Lower leg skin (tissue), 3 donors: ENCODE measurements at regions not wholly inside any gene's neighbourhood (a gene's known extent, or its start where the extent isn't known, plus 50 kb on each side); places are given as distances from the start of the nearest gene placed in this dataset.

ENCODE experiments used
- CTCF ChIP-seq, 3 donors: fragments of 450-650 bp; IDR thresholded peaks; one replicate each; pipeline ENCODE4 v1.5.1; 2016; ENCODE audit warnings: antibody characterized with exemption in 3 of 3, mild to moderate bottlenecking in 3 of 3, moderate library complexity in 2 of 3
- POLR2A ChIP-seq, 2 donors: fragments of 450-650 bp; IDR thresholded peaks; one replicate each; pipeline ENCODE4 v1.6.1; 2016 to 2017; ENCODE audit warnings: antibody characterized with exemption in 2 of 2, mild to moderate bottlenecking in 1 of 2, moderate library complexity in 1 of 2

GRCh38 chr4:184940500-184940899 lies 77.8 kb upstream of the HELT start:
- TF ChIP-seq CTCF (IDR thresholded peaks at IDR 0.05) (no peak), POLR2A (IDR thresholded peaks at IDR 0.05) (no peak)
